ENCODE measurements at regions not wholly inside any gene's neighbourhood (a gene's known extent, or its start where the extent isn't known, plus 50 kb on each side); places are given as distances from the start of the nearest gene placed in this dataset.

DNA sequence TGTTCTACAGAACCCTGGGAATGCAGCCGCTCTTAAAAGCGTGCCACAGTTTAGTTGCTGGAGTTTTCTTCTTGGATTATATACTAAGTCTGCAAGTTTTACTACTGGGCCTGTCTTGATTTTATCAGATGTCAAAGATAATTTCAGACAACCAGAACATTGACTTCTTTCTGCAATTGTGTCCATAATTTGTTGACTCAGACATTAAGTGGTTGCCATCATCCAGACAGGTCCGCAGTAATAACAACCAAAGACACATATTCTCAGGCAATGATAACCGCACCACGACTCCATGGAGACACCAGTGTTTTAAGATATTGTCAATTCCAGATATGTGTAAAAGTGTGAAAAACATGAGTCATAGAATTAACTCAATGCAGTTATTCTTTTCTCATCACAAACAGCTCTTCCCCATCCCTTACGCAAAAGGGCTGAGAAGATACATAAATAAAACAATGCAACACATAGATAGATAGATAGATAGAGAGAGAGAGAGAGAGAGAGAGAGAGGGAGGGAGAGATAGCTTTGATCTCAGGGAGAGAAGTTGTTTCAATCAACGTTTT is 90.4 kb upstream of the FMN2 start:
- Histone ChIP-seq H3K36me3 (ENCODE audit: control insufficient read depth, insufficient read depth, low read length) (no peaks in the 10 kb centered on the region), H3K9ac (ENCODE audit: low read depth, low read length) (no peak overlapping the region), H3K9me1 (ENCODE audit: insufficient read depth, low read length) (no peaks in the 10 kb centered on the region), H4K8ac (ENCODE audit: low read depth in 2 of 2, low read length in 2 of 2) (no peak overlapping the region), H3K9me3 (ENCODE audit: control insufficient read depth, insufficient read depth, low read length) (no peaks in the 10 kb centered on the region), H3K4me1 (ENCODE audit: control insufficient read depth, insufficient read depth, low read length) (peaks cover 3% of the 10 kb centered on the region; the same call in 1 of the 2 replicates), H2BK5ac (ENCODE audit: low read depth, low read length, poor library complexity, severe bottlenecking) (no peak overlapping the region), H4K91ac (ENCODE audit: insufficient read depth, low read depth, low read length) (no peak overlapping the region), H3K14ac (replicated peaks; ENCODE audit: low read depth, low read length) (no peak overlapping the region), H3K4me2 (ENCODE audit: low read depth, low read length) (no peak overlapping the region), H3K18ac (ENCODE audit: low read depth, low read length) (no peak overlapping the region), H2BK15ac (ENCODE audit: low read depth, low read length) (no peak overlapping the region), H3K4me3 (ENCODE audit: insufficient read depth, low read depth, low read length) (no peak overlapping the region), H3K79me1 (ENCODE audit: low read depth in 1 of 2, low read length in 2 of 2) (no peaks in the 10 kb centered on the region), H2AK5ac (ENCODE audit: low read depth, low read length) (no peak overlapping the region), H4K20me1 (ENCODE audit: insufficient read depth, low read length) (no peaks in the 10 kb centered on the region), H3K27ac (ENCODE audit: insufficient read depth, low read length) (no peak overlapping the region), H2BK120ac (ENCODE audit: low read depth, low read length) (no peak overlapping the region), H2AK9ac (replicated peaks; ENCODE audit: low read depth, low read length, poor library complexity) (no peak overlapping the region), H4K5ac (ENCODE audit: low read depth, low read length) (no peak overlapping the region), H3K27me3 (ENCODE audit: control insufficient read depth, insufficient read depth, low read length) (peaks cover 27% of the 10 kb centered on the region), H3K56ac (ENCODE audit: extremely low read depth, insufficient read depth, low read length) (no peak overlapping the region), H2AFZ (replicated peaks; ENCODE audit: low read length, poor library complexity) (no peak overlapping the region), H2BK20ac (ENCODE audit: low read depth, low read length) (no peak overlapping the region), H3K23ac (ENCODE audit: low read depth, low read length) (no peak overlapping the region), H3K4ac (ENCODE audit: low read depth, low read length) (no peak overlapping the region)
- DNase-seq: no peak
- no TSS peak for BruUV-seq (replicated peaks)
- in situ Hi-C loops (cut with MboI; ENCODE audit: low sequenced_read_pairs) (loop anchor here (25.0 kb wide), 1 partner anchor 1486 kb away; no protein-coding TSS in a partner anchor), intact Hi-C loops (cut with micrococcal nuclease) (no loop called here), dilution Hi-C loops (cut with HindIII; ENCODE audit: low sequenced_read_pairs, unreplicated experiment) (no loop called here)
- CTCF ChIA-PET: interaction anchor here (0.7 kb wide), 1 partner anchor 26 kb away, joined by 5 read pairs; no protein-coding TSS in a partner anchor
- ATAC-seq (ENCODE audit: low read depth): no peak
- POLR2A ChIA-PET (ENCODE audit: unreplicated experiment): no interaction called here
- WGBS, 2 experiments (ENCODE audit: extremely low coverage in 2 of 2, insufficient read length in 1 of 2): no CpG with 5 or more reads among the region's 7 CpGs
- no peak for TF ChIP-seq RCOR1 (IDR thresholded peaks at IDR 0.05; ENCODE audit: insufficient replicate concordance, low read length)
- TF ChIP-seq BHLHE40 (IDR thresholded peaks at IDR 0.05; ENCODE audit: low read depth, low read length): no peak
- TF ChIP-seq USF2 (IDR thresholded peaks at IDR 0.05; ENCODE audit: low read depth, low read length): no peak
- TF ChIP-seq RFX5 (IDR thresholded peaks at IDR 0.05; ENCODE audit: low read depth, low read length): no peak
- TF ChIP-seq MXI1 (IDR thresholded peaks at IDR 0.05; ENCODE audit: borderline replicate concordance, low read depth, low read length): no peak

All from IMR-90 (cell line).